SK-N-SH treated with all-trans-retinoic acid at 6 μM for 48 hours (cell line): ENCODE measurements at regions not wholly inside any gene's neighbourhood (a gene's known extent, or its start where the extent isn't known, plus 50 kb on each side); places are given as distances from the start of the nearest gene placed in this dataset.

Source experiments
- ATAC-seq: fragments of 200-7000 bp; cut with Tn5 transposase; 3 replicates; pipeline ENCODE4 v1.9.1; 2020; ENCODE audit warnings: mild to moderate bottlenecking, moderate library complexity
- ARNTL ChIP-seq: fragments of 450-650 bp; formaldehyde crosslinking; IDR thresholded peaks from 2 replicates; pipeline ENCODE4 v1.5.0; 2020; ENCODE audit warnings: low read depth, mild to moderate bottlenecking, moderate library complexity, borderline replicate concordance
- BACH2 ChIP-seq: fragments of 250-450 bp; sonication (Bioruptor Pico); IDR thresholded peaks from 2 replicates; pipeline ENCODE4 v1.9.0; 2021; ENCODE audit warnings: mild to moderate bottlenecking, borderline replicate concordance
- CREB5 ChIP-seq: fragments of 250-450 bp; sonication (Bioruptor Pico); IDR thresholded peaks from 2 replicates; pipeline ENCODE4 v1.5.1; 2020; ENCODE audit warnings: low read depth, mild to moderate bottlenecking, moderate library complexity
- CSDC2 ChIP-seq: fragments of 250-450 bp; sonication (Bioruptor Pico); IDR thresholded peaks from 2 replicates; pipeline ENCODE4 v1.5.0; 2020; ENCODE audit warnings: mild to moderate bottlenecking, moderate library complexity
- ESRRG ChIP-seq: fragments of 250-450 bp; sonication (Bioruptor Pico); IDR thresholded peaks from 2 replicates; pipeline ENCODE4 v1.6.1; 2021; ENCODE audit warnings: mild to moderate bottlenecking
- GLIS3 ChIP-seq: fragments of 250-450 bp; sonication (Bioruptor Pico); IDR thresholded peaks from 2 replicates; pipeline ENCODE4 v1.5.0; 2020; ENCODE audit warnings: mild to moderate bottlenecking, moderate library complexity
- ISL1 ChIP-seq: fragments of 250-450 bp; sonication (Bioruptor Pico); IDR thresholded peaks from 2 replicates; pipeline ENCODE4 v2.1.2; 2022; ENCODE audit warnings: mild to moderate bottlenecking, moderate library complexity
- OSR1 ChIP-seq: fragments of 250-450 bp; sonication (Bioruptor Pico); IDR thresholded peaks from 2 replicates; pipeline ENCODE4 v1.8.0; 2022; ENCODE audit warnings: moderate library complexity, mild to moderate bottlenecking, inconsistent platforms
- POU6F1 ChIP-seq: fragments of 250-450 bp; sonication (Bioruptor Pico); IDR thresholded peaks from 2 replicates; pipeline ENCODE4 v1.8.0; 2021; ENCODE audit warnings: low read depth, mild to moderate bottlenecking, moderate library complexity, borderline replicate concordance
- PPARA ChIP-seq: fragments of 250-450 bp; sonication (Bioruptor Pico); IDR thresholded peaks from 2 replicates; pipeline ENCODE4 v1.5.0; 2020; ENCODE audit warnings: mild to moderate bottlenecking, borderline replicate concordance
- RARB ChIP-seq: fragments of 250-450 bp; sonication (Bioruptor Pico); IDR thresholded peaks from 2 replicates; pipeline ENCODE4 v1.8.0; 2021; ENCODE audit warnings: mild to moderate bottlenecking, moderate library complexity
- SNAI2 ChIP-seq: fragments of 250-450 bp; sonication (Bioruptor Pico); IDR thresholded peaks from 2 replicates; pipeline ENCODE4 v1.5.0; 2020; ENCODE audit warnings: mild to moderate bottlenecking, moderate library complexity
- TCF4 ChIP-seq: fragments of 250-450 bp; sonication (Bioruptor Pico); IDR thresholded peaks from 2 replicates; pipeline ENCODE4 v1.8.0; 2021; ENCODE audit warnings: mild to moderate bottlenecking, moderate library complexity, borderline replicate concordance
- TOX ChIP-seq: fragments of 250-450 bp; sonication (Bioruptor Pico); IDR thresholded peaks from 2 replicates; pipeline ENCODE4 v1.8.0; 2021; ENCODE audit warnings: mild to moderate bottlenecking, moderate library complexity, borderline replicate concordance
- ZC3H10 ChIP-seq: fragments of 250-450 bp; sonication (Bioruptor Pico); IDR thresholded peaks from 2 replicates; pipeline ENCODE4 v1.5.1; 2021; ENCODE audit warnings: mild to moderate bottlenecking, moderate library complexity
- ZFP3 ChIP-seq: fragments of 250-450 bp; sonication (Bioruptor Pico); IDR thresholded peaks from 2 replicates; pipeline ENCODE4 v1.5.0; 2020; ENCODE audit warnings: mild to moderate bottlenecking, moderate library complexity
- ZFP30 ChIP-seq: fragments of 450-650 bp; formaldehyde crosslinking; IDR thresholded peaks from 2 replicates; pipeline ENCODE4 v1.5.0; 2022; ENCODE audit warnings: mild to moderate bottlenecking, moderate library complexity
- ZNF565 ChIP-seq: fragments of 450-650 bp; formaldehyde crosslinking; conservative IDR thresholded peaks from 2 replicates; pipeline ENCODE4 v1.5.0; 2020; ENCODE audit warnings: low read depth, mild to moderate bottlenecking, moderate library complexity
- ZNF70 ChIP-seq: fragments of 450-650 bp; formaldehyde crosslinking; IDR thresholded peaks from 2 replicates; pipeline ENCODE4 v1.5.0; 2020; ENCODE audit warnings: mild to moderate bottlenecking, moderate library complexity
- ZNF8 ChIP-seq: fragments of 450-650 bp; formaldehyde crosslinking; IDR thresholded peaks from 2 replicates; pipeline ENCODE4 v1.5.0; 2020; ENCODE audit warnings: mild to moderate bottlenecking, moderate library complexity
- TF ChIP-seq, protein P1 (sequence below): fragments of 250-450 bp; sonication (Bioruptor Pico); IDR thresholded peaks from 2 replicates; pipeline ENCODE4 v1.8.0; 2020; ENCODE audit warnings: mild to moderate bottlenecking, moderate library complexity, borderline replicate concordance
- TF ChIP-seq, protein P2 (sequence below): fragments of 250-450 bp; sonication (Bioruptor Pico); IDR thresholded peaks from 2 replicates; pipeline ENCODE4 v1.5.0; 2020; ENCODE audit warnings: mild to moderate bottlenecking, moderate library complexity
- TF ChIP-seq, protein P3 (sequence below): fragments of 250-450 bp; sonication (Bioruptor Pico); IDR thresholded peaks from 2 replicates; pipeline ENCODE4 v1.5.1; 2021; ENCODE audit warnings: mild to moderate bottlenecking, moderate library complexity

GRCh38 chr6:113306552-113307145 lies 550.5 kb upstream of the MARCKS start:
- no peak for TF ChIP-seq ZNF70
- TF ChIP-seq ZFP30, result no peak
- no peak for TF ChIP-seq PPARA (CRISPR knock-in tag)
- no peak for TF ChIP-seq RARB (CRISPR knock-in tag)
- no peak for TF ChIP-seq ZNF565
- TF ChIP-seq, protein P1, sequence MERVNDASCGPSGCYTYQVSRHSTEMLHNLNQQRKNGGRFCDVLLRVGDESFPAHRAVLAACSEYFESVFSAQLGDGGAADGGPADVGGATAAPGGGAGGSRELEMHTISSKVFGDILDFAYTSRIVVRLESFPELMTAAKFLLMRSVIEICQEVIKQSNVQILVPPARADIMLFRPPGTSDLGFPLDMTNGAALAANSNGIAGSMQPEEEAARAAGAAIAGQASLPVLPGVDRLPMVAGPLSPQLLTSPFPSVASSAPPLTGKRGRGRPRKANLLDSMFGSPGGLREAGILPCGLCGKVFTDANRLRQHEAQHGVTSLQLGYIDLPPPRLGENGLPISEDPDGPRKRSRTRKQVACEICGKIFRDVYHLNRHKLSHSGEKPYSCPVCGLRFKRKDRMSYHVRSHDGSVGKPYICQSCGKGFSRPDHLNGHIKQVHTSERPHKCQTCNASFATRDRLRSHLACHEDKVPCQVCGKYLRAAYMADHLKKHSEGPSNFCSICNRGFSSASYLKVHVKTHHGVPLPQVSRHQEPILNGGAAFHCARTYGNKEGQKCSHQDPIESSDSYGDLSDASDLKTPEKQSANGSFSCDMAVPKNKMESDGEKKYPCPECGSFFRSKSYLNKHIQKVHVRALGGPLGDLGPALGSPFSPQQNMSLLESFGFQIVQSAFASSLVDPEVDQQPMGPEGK (CRISPR knock-in tag), result no peak
- no peak for TF ChIP-seq ZFP3
- TF ChIP-seq SNAI2 (CRISPR knock-in tag), result no peak
- no peak for TF ChIP-seq CSDC2 (CRISPR knock-in tag)
- no peak for TF ChIP-seq ESRRG (CRISPR knock-in tag)
- TF ChIP-seq ZC3H10 (CRISPR knock-in tag), result no peak
- no peak for TF ChIP-seq GLIS3 (CRISPR knock-in tag)
- no peak; the same call in 2 of the 3 replicates for ATAC-seq

DNA sequence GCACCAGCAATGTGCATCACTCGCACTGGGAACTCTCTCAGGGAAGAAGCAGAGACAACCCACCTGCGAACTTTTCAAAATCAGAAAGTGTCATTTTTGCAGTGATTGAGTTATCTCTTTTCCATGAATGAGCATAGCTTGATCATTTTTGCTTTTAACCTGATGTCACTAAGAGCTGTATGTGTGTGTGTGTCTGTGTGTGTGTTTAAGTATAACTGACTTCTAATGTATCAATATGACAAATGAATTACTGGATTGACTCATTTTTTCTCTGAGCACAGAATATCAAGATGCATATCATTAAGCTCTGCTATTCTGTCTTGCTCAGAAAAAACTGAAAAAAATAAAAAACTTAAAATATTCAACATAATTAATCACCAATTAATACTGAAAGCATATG lies 548.9 kb upstream of the MARCKS start:
- TF ChIP-seq, protein P1 (CRISPR knock-in tag), result no peak
- TF ChIP-seq POU6F1 (CRISPR knock-in tag), result no peak
- TF ChIP-seq ESRRG (CRISPR knock-in tag), result no peak
- TF ChIP-seq RARB (CRISPR knock-in tag), result no peak
- no peak for TF ChIP-seq SNAI2 (CRISPR knock-in tag)
- TF ChIP-seq, protein P2, sequence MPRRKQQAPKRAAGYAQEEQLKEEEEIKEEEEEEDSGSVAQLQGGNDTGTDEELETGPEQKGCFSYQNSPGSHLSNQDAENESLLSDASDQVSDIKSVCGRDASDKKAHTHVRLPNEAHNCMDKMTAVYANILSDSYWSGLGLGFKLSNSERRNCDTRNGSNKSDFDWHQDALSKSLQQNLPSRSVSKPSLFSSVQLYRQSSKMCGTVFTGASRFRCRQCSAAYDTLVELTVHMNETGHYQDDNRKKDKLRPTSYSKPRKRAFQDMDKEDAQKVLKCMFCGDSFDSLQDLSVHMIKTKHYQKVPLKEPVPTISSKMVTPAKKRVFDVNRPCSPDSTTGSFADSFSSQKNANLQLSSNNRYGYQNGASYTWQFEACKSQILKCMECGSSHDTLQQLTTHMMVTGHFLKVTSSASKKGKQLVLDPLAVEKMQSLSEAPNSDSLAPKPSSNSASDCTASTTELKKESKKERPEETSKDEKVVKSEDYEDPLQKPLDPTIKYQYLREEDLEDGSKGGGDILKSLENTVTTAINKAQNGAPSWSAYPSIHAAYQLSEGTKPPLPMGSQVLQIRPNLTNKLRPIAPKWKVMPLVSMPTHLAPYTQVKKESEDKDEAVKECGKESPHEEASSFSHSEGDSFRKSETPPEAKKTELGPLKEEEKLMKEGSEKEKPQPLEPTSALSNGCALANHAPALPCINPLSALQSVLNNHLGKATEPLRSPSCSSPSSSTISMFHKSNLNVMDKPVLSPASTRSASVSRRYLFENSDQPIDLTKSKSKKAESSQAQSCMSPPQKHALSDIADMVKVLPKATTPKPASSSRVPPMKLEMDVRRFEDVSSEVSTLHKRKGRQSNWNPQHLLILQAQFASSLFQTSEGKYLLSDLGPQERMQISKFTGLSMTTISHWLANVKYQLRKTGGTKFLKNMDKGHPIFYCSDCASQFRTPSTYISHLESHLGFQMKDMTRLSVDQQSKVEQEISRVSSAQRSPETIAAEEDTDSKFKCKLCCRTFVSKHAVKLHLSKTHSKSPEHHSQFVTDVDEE (CRISPR knock-in tag), result no peak
- no peak for TF ChIP-seq PPARA (CRISPR knock-in tag)
- no peak for TF ChIP-seq OSR1 (CRISPR knock-in tag)
- TF ChIP-seq ZC3H10 (CRISPR knock-in tag), result no peak
- no peak for TF ChIP-seq BACH2 (CRISPR knock-in tag)
- no peak for TF ChIP-seq ISL1 (CRISPR knock-in tag)
- TF ChIP-seq, protein P3, sequence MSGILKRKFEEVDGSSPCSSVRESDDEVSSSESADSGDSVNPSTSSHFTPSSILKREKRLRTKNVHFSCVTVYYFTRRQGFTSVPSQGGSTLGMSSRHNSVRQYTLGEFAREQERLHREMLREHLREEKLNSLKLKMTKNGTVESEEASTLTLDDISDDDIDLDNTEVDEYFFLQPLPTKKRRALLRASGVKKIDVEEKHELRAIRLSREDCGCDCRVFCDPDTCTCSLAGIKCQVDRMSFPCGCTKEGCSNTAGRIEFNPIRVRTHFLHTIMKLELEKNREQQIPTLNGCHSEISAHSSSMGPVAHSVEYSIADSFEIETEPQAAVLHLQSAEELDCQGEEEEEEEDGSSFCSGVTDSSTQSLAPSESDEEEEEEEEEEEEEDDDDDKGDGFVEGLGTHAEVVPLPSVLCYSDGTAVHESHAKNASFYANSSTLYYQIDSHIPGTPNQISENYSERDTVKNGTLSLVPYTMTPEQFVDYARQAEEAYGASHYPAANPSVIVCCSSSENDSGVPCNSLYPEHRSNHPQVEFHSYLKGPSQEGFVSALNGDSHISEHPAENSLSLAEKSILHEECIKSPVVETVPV (CRISPR knock-in tag), result no peak
- no peak for TF ChIP-seq TOX (CRISPR knock-in tag)
- TF ChIP-seq ZNF565, result no peak
- no peak for ATAC-seq

DNA sequence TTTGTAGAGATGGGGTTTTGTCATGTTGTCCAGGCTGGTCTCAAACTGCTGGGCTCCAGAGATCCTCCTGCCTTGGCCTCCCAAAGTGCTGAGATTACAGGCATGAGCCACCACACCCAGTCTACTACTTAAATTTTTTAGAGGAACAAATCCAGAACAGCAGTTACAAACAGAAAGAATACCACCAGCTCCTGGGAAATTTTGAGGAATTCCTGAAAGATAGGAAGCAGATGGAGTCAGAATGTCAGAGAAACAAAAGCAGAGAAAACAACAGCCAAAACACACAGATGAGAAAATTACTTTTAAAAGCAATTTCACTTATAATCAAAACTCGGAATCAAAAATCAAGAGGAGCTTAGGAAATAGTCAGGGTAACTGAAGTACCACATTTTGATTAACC lies 543.3 kb upstream of the MARCKS start:
- TF ChIP-seq ZFP3 (no peak), BACH2 (CRISPR knock-in tag) (no peak), ARNTL (CRISPR knock-in tag) (no peak), CSDC2 (CRISPR knock-in tag) (no peak), OSR1 (CRISPR knock-in tag) (no peak), ZC3H10 (CRISPR knock-in tag) (no peak), TOX (CRISPR knock-in tag) (no peak), CREB5 (CRISPR knock-in tag) (no peak), ZFP30 (no peak), PPARA (CRISPR knock-in tag) (no peak), ZNF8 (CRISPR knock-in tag) (no peak), TCF4 (CRISPR knock-in tag) (no peak)
- TF ChIP-seq, protein P1 (CRISPR knock-in tag), result no peak
- no peak for ATAC-seq
